ENCODE measurements at regions not wholly inside any gene's neighbourhood (a gene's known extent, or its start where the extent isn't known, plus 50 kb on each side); places are given as distances from the start of the nearest gene placed in this dataset.

GRCh38 chr2:49369101-49369500, 214.8 kb upstream of the FSHR start:
- no peak overlapping the region for H3K4me3 ChIP-seq (ENCODE audit: low read depth in 2 of 2, low read length in 1 of 2)
- TF ChIP-seq ELF1 (IDR thresholded peaks at IDR 0.05) (no peak), CTCF (IDR thresholded peaks at IDR 0.05) (no peak), NRF1 (IDR thresholded peaks at IDR 0.05; ENCODE audit: low read depth, low read length) (no peak), USF2 (IDR thresholded peaks at IDR 0.05; ENCODE audit: borderline replicate concordance, low read depth, low read length) (no peak), RFX5 (IDR thresholded peaks at IDR 0.05; ENCODE audit: low read length) (no peak), PBX3 (IDR thresholded peaks at IDR 0.05) (no peak), TAF1 (IDR thresholded peaks at IDR 0.05; ENCODE audit: borderline replicate concordance, low read depth, low read length) (no peak), FOXM1 (IDR thresholded peaks at IDR 0.05; ENCODE audit: low read depth) (no peak), RCOR1 (IDR thresholded peaks at IDR 0.05; ENCODE audit: low read length) (no peak), GATA2 (CRISPR knock-in tag; IDR thresholded peaks at IDR 0.05) (no peak), FOSL2 (IDR thresholded peaks at IDR 0.05; ENCODE audit: borderline replicate concordance, low read depth) (no peak), SMC3 (IDR thresholded peaks at IDR 0.05; ENCODE audit: low read depth, low read length) (no peak)
- no peaks in the 10 kb centered on the region for H3F3A ChIP-seq (replicated peaks; ENCODE audit: insufficient read depth)
- no peaks in the 10 kb centered on the region for H3K9me2 ChIP-seq
- WGBS (ENCODE audit: low lambda C conversion rate): 14% methylated on average over 2 of the region's 2 CpGs
- H3K9me3 ChIP-seq: no peaks in the 10 kb centered on the region; the same call in 1 of the 2 replicates
- no peak for DNase-seq
- H3K27ac ChIP-seq (ENCODE audit: low read depth in 2 of 2, low read length in 1 of 2): no peak overlapping the region
- no peak overlapping the region for H3K9ac ChIP-seq
- H3K36me3 ChIP-seq (replicated peaks in 1 of 2; ENCODE audit: control insufficient read depth in 1 of 2, insufficient read depth in 2 of 2, low read length in 1 of 2): no peaks in the 10 kb centered on the region
- H4K20me1 ChIP-seq (ENCODE audit: insufficient read depth): no peaks in the 10 kb centered on the region
- no peaks in the 10 kb centered on the region; a peak in 1 of 4 replicates for H3K4me1 ChIP-seq (ENCODE audit: control insufficient read depth in 1 of 2, insufficient read depth in 2 of 2, low read depth in 1 of 2, low read length in 1 of 2)
- ChIA-PET POLR2A (no interaction called here), CTCF (interaction anchor here (1.0 kb wide), 1 partner anchor 20 kb away, joined by 3 read pairs; no protein-coding TSS in a partner anchor)
- H3K79me2 ChIP-seq (ENCODE audit: insufficient read depth): no peaks in the 10 kb centered on the region
- H3K27me3 ChIP-seq (ENCODE audit: insufficient read depth): no peaks in the 10 kb centered on the region
- no peak overlapping the region for H3K4me2 ChIP-seq
- no peak overlapping the region for H2AFZ ChIP-seq (ENCODE audit: low read depth)

- H3K9me3 ChIP-seq: no peaks in the 10 kb centered on the region; the same call in 1 of the 2 replicates
- H3K4me1 ChIP-seq (ENCODE audit: control insufficient read depth in 1 of 2, insufficient read depth in 2 of 2, low read depth in 1 of 2, low read length in 1 of 2): no peaks in the 10 kb centered on the region; a peak in 1 of 4 replicates
- H3K27ac ChIP-seq (ENCODE audit: low read depth in 2 of 2, low read length in 1 of 2): no peak overlapping the region
- H3K27me3 ChIP-seq (ENCODE audit: insufficient read depth): no peaks in the 10 kb centered on the region
- no peak for DNase-seq
- no peak overlapping the region for H3K4me2 ChIP-seq
- no peak overlapping the region for H3K9ac ChIP-seq
- H3K79me2 ChIP-seq (ENCODE audit: insufficient read depth): no peaks in the 10 kb centered on the region
- no peak overlapping the region for H3K4me3 ChIP-seq (ENCODE audit: low read depth in 2 of 2, low read length in 1 of 2)
- no peaks in the 10 kb centered on the region for H4K20me1 ChIP-seq (ENCODE audit: insufficient read depth)
- CTCF ChIA-PET: no interaction called here
- no peak overlapping the region for H2AFZ ChIP-seq (ENCODE audit: low read depth)
- no peaks in the 10 kb centered on the region for H3F3A ChIP-seq (replicated peaks; ENCODE audit: insufficient read depth)
- no peaks in the 10 kb centered on the region for H3K9me2 ChIP-seq
- POLR2A ChIA-PET: no interaction called here
- no peaks in the 10 kb centered on the region for H3K36me3 ChIP-seq (replicated peaks in 1 of 2; ENCODE audit: control insufficient read depth in 1 of 2, insufficient read depth in 2 of 2, low read length in 1 of 2)
- TF ChIP-seq GATA2 (CRISPR knock-in tag; IDR thresholded peaks at IDR 0.05) (no peak), MAX (IDR thresholded peaks at IDR 0.05; ENCODE audit: low read depth) (no peak), RAD21 (IDR thresholded peaks at IDR 0.05; ENCODE audit: low read length) (no peak), RCOR1 (IDR thresholded peaks at IDR 0.05; ENCODE audit: low read length) (no peak), MXI1 (IDR thresholded peaks at IDR 0.05; ENCODE audit: low read depth, low read length) (no peak), JUND (IDR thresholded peaks at IDR 0.05) (no peak), USF1 (IDR thresholded peaks at IDR 0.05; ENCODE audit: borderline replicate concordance, low read depth) (no peak), RXRA (IDR thresholded peaks at IDR 0.05; ENCODE audit: borderline replicate concordance, low read depth) (no peak), TCF12 (IDR thresholded peaks at IDR 0.05) (no peak), REST (IDR thresholded peaks at IDR 0.05; ENCODE audit: low read depth, low read length) (no peak), PBX3 (IDR thresholded peaks at IDR 0.05) (no peak)
Measured at GRCh38 chr2:49367003-49367402, 212.7 kb upstream of the FSHR start.

All from SK-N-SH (cell line).